C4-2B (cell line): ENCODE measurements at regions not wholly inside any gene's neighbourhood (a gene's known extent, or its start where the extent isn't known, plus 50 kb on each side); places are given as distances from the start of the nearest gene placed in this dataset.

ENCODE experiments used
- H3K27ac ChIP-seq: fragments of 450-650 bp; 2 replicates; pipeline ENCODE4 v1.5.1; 2017
- ZFX ChIP-seq: fragments of 450-650 bp; IDR thresholded peaks from 2 replicates; pipeline ENCODE4 v1.6.1; 2017
- TF ChIP-seq, protein P1 (sequence below): fragments of 450-650 bp; conservative IDR thresholded peaks from 2 replicates; pipeline ENCODE4 v1.5.1; 2017; ENCODE audit warnings: mild to moderate bottlenecking

DNA sequence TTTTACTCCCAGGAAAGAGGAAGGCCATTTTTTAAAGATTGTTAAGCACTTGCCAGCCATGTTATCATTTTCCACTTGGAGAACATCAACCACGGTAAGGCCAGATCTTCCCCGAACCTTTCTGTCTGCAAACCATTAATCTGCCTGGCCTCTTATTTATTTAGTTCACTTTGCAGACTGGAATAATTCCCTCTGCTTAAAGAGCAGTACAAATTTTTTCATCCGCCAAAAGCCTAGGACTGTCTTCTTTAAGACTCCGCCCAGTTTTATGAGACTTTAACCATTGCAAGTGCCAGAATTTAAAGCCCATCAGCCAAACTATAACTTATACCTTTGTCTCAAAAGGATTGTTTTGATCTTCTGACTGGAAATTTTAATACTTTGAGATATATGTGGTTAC is 426.3 kb downstream of the KCTD12 start:
- no peak for TF ChIP-seq ZFX
- TF ChIP-seq, protein P1, sequence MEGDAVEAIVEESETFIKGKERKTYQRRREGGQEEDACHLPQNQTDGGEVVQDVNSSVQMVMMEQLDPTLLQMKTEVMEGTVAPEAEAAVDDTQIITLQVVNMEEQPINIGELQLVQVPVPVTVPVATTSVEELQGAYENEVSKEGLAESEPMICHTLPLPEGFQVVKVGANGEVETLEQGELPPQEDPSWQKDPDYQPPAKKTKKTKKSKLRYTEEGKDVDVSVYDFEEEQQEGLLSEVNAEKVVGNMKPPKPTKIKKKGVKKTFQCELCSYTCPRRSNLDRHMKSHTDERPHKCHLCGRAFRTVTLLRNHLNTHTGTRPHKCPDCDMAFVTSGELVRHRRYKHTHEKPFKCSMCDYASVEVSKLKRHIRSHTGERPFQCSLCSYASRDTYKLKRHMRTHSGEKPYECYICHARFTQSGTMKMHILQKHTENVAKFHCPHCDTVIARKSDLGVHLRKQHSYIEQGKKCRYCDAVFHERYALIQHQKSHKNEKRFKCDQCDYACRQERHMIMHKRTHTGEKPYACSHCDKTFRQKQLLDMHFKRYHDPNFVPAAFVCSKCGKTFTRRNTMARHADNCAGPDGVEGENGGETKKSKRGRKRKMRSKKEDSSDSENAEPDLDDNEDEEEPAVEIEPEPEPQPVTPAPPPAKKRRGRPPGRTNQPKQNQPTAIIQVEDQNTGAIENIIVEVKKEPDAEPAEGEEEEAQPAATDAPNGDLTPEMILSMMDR, result no peak
- H3K27ac ChIP-seq, result no peak overlapping the region

DNA sequence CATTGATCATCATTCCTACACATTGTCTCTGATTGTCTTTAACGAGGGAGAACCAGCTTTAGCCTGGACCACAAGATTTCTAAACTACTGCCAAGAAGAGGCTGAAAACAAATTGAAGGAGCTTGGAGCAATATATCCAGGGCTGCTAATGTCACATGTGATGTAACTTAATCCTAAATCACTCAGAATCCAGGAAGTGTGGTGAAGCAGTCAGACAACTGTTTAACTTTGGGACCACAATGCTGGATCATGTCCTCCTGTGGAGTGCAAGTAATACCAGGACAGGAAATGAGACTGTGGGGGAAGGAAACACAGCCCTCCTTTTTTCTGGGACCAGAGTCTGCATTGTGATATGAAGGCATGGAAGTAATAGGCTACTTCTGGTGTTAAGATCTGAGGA is 430.2 kb downstream of the KCTD12 start:
- no peak for TF ChIP-seq ZFX
- TF ChIP-seq, protein P1, result no peak
- no peak overlapping the region for H3K27ac ChIP-seq

DNA sequence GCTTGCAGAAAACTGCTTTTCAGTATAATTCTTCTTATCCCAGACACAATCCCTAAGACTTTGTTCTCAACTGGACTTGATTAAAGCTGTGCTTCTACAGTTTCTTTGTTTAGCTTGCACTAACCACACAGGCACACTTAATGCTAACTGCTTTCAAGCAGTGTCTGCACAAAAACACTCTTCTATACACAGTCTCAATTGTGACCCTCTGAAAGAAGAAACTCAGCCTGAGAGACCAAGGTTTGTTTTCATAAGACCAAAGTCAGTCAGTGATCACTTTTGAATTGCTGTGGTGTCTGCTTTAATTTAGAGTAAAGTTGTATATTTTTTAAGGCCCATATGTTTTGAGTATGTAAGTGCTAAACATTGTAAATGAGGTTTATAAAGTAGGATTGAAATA is 431.2 kb downstream of the KCTD12 start:
- H3K27ac ChIP-seq, result no peak overlapping the region
- TF ChIP-seq ZFX, result no peak
- TF ChIP-seq, protein P1, result no peak

DNA sequence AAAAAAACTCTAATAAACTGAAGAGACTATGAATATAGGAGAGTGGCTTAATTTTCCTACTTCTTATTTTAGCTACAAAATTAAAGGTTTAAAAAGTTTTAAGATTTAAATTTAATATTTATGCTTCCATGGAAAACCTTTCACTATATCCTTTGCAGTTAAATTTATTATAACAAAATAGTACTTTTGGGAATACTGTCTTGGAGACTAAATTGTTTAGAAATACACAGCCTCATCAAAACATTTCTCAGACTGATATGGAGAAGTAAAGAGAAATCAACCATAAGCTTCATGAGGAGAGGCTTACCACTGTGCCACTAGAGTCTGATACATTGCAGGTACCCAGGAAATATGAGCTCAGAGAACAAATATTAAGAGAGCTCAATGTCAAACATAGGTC is 436.5 kb downstream of the KCTD12 start:
- no peak overlapping the region for H3K27ac ChIP-seq
- TF ChIP-seq, protein P1, result no peak
- no peak for TF ChIP-seq ZFX

DNA sequence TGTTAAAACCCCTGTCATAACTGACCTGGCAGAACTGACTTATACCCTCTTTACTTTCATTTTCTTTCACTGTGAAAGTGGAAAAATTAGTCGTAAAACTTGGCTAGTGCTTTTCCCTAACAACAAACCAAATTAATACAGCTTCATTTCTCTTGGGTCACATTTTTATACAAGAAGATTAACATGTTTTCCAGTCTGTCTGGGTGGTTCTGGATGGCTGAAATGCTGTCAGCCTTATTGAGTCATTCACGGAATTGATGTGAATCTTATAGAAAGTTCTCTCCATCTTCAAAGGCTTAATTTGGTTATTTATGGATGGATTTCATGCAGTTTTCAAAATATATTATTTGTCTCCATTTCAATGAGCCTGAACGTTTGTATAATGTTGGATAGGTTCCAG is 440.0 kb downstream of the KCTD12 start:
- no peak overlapping the region for H3K27ac ChIP-seq
- no peak for TF ChIP-seq ZFX
- TF ChIP-seq, protein P1, result no peak

DNA sequence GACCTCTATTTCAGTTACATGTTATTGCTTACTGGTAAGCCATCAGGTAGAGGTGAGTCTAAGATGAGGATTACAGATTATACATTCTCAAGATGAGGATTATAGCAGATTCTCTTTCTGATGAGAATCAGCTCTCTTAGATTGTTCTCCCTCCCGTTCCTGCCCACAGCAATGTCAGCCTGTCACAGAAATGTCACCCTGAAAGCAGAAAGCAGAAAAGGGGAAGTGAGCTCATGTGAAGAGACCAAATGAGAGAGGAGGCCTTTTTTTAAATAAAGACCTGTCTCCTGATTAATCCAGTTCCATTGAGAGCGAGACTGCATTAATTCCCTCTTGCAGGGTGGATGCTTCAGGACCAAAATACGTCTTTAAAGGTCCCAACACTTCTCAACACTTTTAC is 445.6 kb downstream of the KCTD12 start:
- no peak overlapping the region for H3K27ac ChIP-seq
- TF ChIP-seq, protein P1, result no peak
- no peak for TF ChIP-seq ZFX

DNA sequence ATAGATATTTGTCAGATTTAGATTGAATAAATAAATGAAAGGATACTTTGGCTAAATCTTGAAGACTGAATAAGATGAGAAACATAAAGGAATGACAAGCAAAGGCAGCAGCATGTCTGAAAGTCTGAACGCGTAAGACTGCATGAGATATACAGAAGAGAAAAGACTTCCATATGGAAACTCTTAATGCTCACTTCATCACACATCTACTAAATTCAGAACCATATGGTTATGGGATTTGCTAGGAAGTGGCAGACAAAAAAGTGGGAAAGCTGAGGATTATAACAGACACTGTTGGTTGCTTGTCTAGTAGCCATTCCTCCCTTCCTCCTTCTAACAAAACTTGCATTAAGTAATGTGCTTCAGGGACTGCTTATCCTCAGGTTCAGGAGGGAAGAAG is 446.7 kb downstream of the KCTD12 start:
- H3K27ac ChIP-seq, result no peak overlapping the region
- TF ChIP-seq, protein P1, result no peak
- TF ChIP-seq ZFX, result no peak
